RWPE2 (cell line): ENCODE measurements at regions not wholly inside any gene's neighbourhood (a gene's known extent, or its start where the extent isn't known, plus 50 kb on each side); places are given as distances from the start of the nearest gene placed in this dataset.
A peak's percentile ranks its signal among the peaks of the same experiment; 100 is the strongest.

Source experiments
- ATAC-seq: fragments of 200-7000 bp; cut with Tn5 transposase; 3 replicates; pipeline ENCODE4 v1.9.1; 2021; ENCODE audit warnings: low read depth
- DNase-seq: peaks from one replicate; pipeline ENCODE4 v3.0.0-alpha.2; 2020; ENCODE audit warnings: low spot score
- H3K27ac ChIP-seq: fragments of 450-650 bp; 2 replicates; pipeline ENCODE4 v1.5.1; 2017; ENCODE audit warnings: mild to moderate bottlenecking; ENCODE audit not compliant: poor library complexity, severe bottlenecking
- H3K27me3 ChIP-seq: fragments of 250-450 bp; sonication (Bioruptor Pico); 2 replicates; pipeline ENCODE4 v1.5.1; 2021; ENCODE audit warnings: mild to moderate bottlenecking, moderate library complexity; ENCODE audit not compliant: insufficient read depth, poor library complexity, severe bottlenecking
- H3K36me3 ChIP-seq: fragments of 250-450 bp; sonication (Bioruptor Pico); 2 replicates; pipeline ENCODE4 v1.5.1; 2020; ENCODE audit warnings: low read depth, mild to moderate bottlenecking, moderate library complexity
- H3K4me1 ChIP-seq: fragments of 250-450 bp; sonication (Bioruptor Pico); 2 replicates; pipeline ENCODE4 v1.5.1; 2021; ENCODE audit warnings: mild to moderate bottlenecking, moderate library complexity; ENCODE audit not compliant: insufficient read depth, poor library complexity, severe bottlenecking
- H3K4me3 ChIP-seq: fragments of 250-450 bp; sonication (Bioruptor Pico); 2 replicates; pipeline ENCODE4 v1.5.1; 2021; ENCODE audit warnings: mild to moderate bottlenecking, moderate library complexity; ENCODE audit not compliant: severe bottlenecking
- H3K9me3 ChIP-seq: fragments of 250-450 bp; sonication (Bioruptor Pico); 2 replicates; pipeline ENCODE4 v1.5.1; 2021; ENCODE audit warnings: mild to moderate bottlenecking, moderate library complexity; ENCODE audit not compliant: severe bottlenecking
- TF ChIP-seq, protein P1 (sequence below): fragments of 450-650 bp; IDR thresholded peaks from one replicate; pipeline ENCODE4 v1.5.1; 2017; ENCODE audit warnings: mild to moderate bottlenecking, moderate library complexity; ENCODE audit not compliant: poor library complexity, severe bottlenecking

- H3K27ac ChIP-seq = peak overlapping the region; percentile 57
- no peaks in the 10 kb centered on the region for H3K27me3 ChIP-seq
- no peak for DNase-seq
- peak; percentile 38 for ATAC-seq
- no peaks in the 10 kb centered on the region for H3K9me3 ChIP-seq
- TF ChIP-seq, protein P1, sequence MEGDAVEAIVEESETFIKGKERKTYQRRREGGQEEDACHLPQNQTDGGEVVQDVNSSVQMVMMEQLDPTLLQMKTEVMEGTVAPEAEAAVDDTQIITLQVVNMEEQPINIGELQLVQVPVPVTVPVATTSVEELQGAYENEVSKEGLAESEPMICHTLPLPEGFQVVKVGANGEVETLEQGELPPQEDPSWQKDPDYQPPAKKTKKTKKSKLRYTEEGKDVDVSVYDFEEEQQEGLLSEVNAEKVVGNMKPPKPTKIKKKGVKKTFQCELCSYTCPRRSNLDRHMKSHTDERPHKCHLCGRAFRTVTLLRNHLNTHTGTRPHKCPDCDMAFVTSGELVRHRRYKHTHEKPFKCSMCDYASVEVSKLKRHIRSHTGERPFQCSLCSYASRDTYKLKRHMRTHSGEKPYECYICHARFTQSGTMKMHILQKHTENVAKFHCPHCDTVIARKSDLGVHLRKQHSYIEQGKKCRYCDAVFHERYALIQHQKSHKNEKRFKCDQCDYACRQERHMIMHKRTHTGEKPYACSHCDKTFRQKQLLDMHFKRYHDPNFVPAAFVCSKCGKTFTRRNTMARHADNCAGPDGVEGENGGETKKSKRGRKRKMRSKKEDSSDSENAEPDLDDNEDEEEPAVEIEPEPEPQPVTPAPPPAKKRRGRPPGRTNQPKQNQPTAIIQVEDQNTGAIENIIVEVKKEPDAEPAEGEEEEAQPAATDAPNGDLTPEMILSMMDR = no peak
- H3K4me3 ChIP-seq = no peak overlapping the region
- H3K4me1 ChIP-seq = peaks cover 36% of the 10 kb centered on the region
- H3K36me3 ChIP-seq = no peaks in the 10 kb centered on the region
Observed at GRCh38 chr1:91608876-91609275, 108.2 kb downstream of the CDC7 start.

GRCh38 chr1:91609551-91609950 lies 108.9 kb downstream of the CDC7 start:
- peak; percentile 90 for ATAC-seq
- no peak overlapping the region for H3K4me3 ChIP-seq
- TF ChIP-seq, protein P1 = no peak
- H3K4me1 ChIP-seq = peaks cover 36% of the 10 kb centered on the region
- no peaks in the 10 kb centered on the region for H3K9me3 ChIP-seq
- H3K27me3 ChIP-seq = no peaks in the 10 kb centered on the region
- H3K27ac ChIP-seq = peak overlapping the region; percentile 57
- no peak for DNase-seq
- no peaks in the 10 kb centered on the region for H3K36me3 ChIP-seq

- DNase-seq (no peak), ATAC-seq (no peak)
- Histone ChIP-seq H3K4me3 (no peak overlapping the region), H3K27ac (peak overlapping the region; percentile 57), H3K4me1 (peaks cover 36% of the 10 kb centered on the region), H3K27me3 (no peaks in the 10 kb centered on the region), H3K36me3 (no peaks in the 10 kb centered on the region), H3K9me3 (no peaks in the 10 kb centered on the region)
- TF ChIP-seq, protein P1 = no peak
Observed at GRCh38 chr1:91610102-91610501, 109.5 kb downstream of the CDC7 start.

- H3K27ac ChIP-seq = peak overlapping the region; percentile 57
- H3K4me1 ChIP-seq = peaks cover 36% of the 10 kb centered on the region
- ATAC-seq (no peak), DNase-seq (no peak)
- TF ChIP-seq, protein P1 = no peak
- H3K4me3 ChIP-seq = no peak overlapping the region
- no peaks in the 10 kb centered on the region for H3K27me3 ChIP-seq
- no peaks in the 10 kb centered on the region for H3K9me3 ChIP-seq
- no peaks in the 10 kb centered on the region for H3K36me3 ChIP-seq
Observed at GRCh38 chr1:91610789-91611188, 110.1 kb downstream of the CDC7 start.

- H3K27ac ChIP-seq = peak overlapping the region; percentile 57
Observed at GRCh38 chr1:91611483-91611917, 110.8 kb downstream of the CDC7 start.

More at GRCh38 chr1:91611483-91611917, 110.8 kb downstream of the CDC7 start:
- DNase-seq = no peak
- Histone ChIP-seq H3K27me3 (no peaks in the 10 kb centered on the region), H3K9me3 (no peaks in the 10 kb centered on the region), H3K36me3 (no peaks in the 10 kb centered on the region), H3K4me1 (peaks cover 36% of the 10 kb centered on the region), H3K4me3 (no peak overlapping the region)
- ATAC-seq = peak; percentile 66
- TF ChIP-seq, protein P1 = no peak
